ENCODE measurements at regions not wholly inside any gene's neighbourhood (a gene's known extent, or its start where the extent isn't known, plus 50 kb on each side); places are given as distances from the start of the nearest gene placed in this dataset.
A peak's percentile ranks its signal among the peaks of the same experiment; 100 is the strongest.

- Histone ChIP-seq H3K4me2 (ENCODE audit: low read length) (no peak overlapping the region), H4K12ac (ENCODE audit: low read depth, low read length) (no peak overlapping the region), H3K27me3 (ENCODE audit: insufficient read depth, low read length) (no peaks in the 10 kb centered on the region), H3K9ac (ENCODE audit: low read length) (no peak overlapping the region), H3K18ac (ENCODE audit: low read length) (no peak overlapping the region), H2AFZ (ENCODE audit: insufficient read depth, low read length, poor library complexity) (no peak overlapping the region), H3K27ac (ENCODE audit: low read depth, low read length) (no peak overlapping the region), H3K14ac (ENCODE audit: low read length) (no peak overlapping the region), H2AK5ac (ENCODE audit: low read length) (no peak overlapping the region), H3K4me1 (ENCODE audit: control insufficient read depth in 1 of 2, insufficient read depth in 2 of 2, low read length in 2 of 2) (no peaks in the 10 kb centered on the region), H3K36me3 (ENCODE audit: control insufficient read depth in 1 of 2, insufficient read depth in 2 of 2, low read length in 2 of 2) (no peaks in the 10 kb centered on the region), H2BK120ac (ENCODE audit: insufficient read depth, low read length, poor library complexity) (no peak overlapping the region), H4K91ac (ENCODE audit: low read depth, low read length) (no peak overlapping the region), H3K79me1 (ENCODE audit: low read length) (no peaks in the 10 kb centered on the region), H3K79me2 (ENCODE audit: control insufficient read depth, insufficient read depth, low read length, poor library complexity) (no peaks in the 10 kb centered on the region), H3K9me3 (ENCODE audit: insufficient read depth, low read depth, low read length) (no peaks in the 10 kb centered on the region), H2BK12ac (ENCODE audit: low read length) (no peak overlapping the region), H3K23ac (ENCODE audit: low read length) (no peak overlapping the region), H4K8ac (ENCODE audit: low read depth, low read length) (no peak overlapping the region), H3K4me3 (ENCODE audit: low read depth, low read length) (no peak overlapping the region), H3K4ac (ENCODE audit: low read depth, low read length) (no peak overlapping the region), H2BK5ac (ENCODE audit: low read depth, low read length, poor library complexity) (no peak overlapping the region)
- no CpG with 5 or more reads among the region's 4 CpGs for WGBS (ENCODE audit: extremely low coverage, insufficient coverage, insufficient read length)
- no peak for DNase-seq
Measured at GRCh38 chr12:77734214-77734883, 96.3 kb upstream of the NAV3 start.

GRCh38 chr12:77728018-77728417 is 102.7 kb upstream of the NAV3 start:
- Histone ChIP-seq H3K4me3 (ENCODE audit: low read depth, low read length) (no peak overlapping the region), H3K4me1 (ENCODE audit: control insufficient read depth in 1 of 2, insufficient read depth in 2 of 2, low read length in 2 of 2) (no peaks in the 10 kb centered on the region), H4K8ac (ENCODE audit: low read depth, low read length) (no peak overlapping the region), H3K9me3 (ENCODE audit: insufficient read depth, low read depth, low read length) (no peaks in the 10 kb centered on the region), H4K12ac (ENCODE audit: low read depth, low read length) (no peak overlapping the region), H2BK12ac (ENCODE audit: low read length) (no peak overlapping the region), H3K18ac (ENCODE audit: low read length) (no peak overlapping the region), H3K27me3 (ENCODE audit: insufficient read depth, low read length) (no peaks in the 10 kb centered on the region), H4K91ac (ENCODE audit: low read depth, low read length) (no peak overlapping the region), H3K4me2 (ENCODE audit: low read length) (no peak overlapping the region), H3K79me1 (ENCODE audit: low read length) (no peaks in the 10 kb centered on the region), H2AFZ (ENCODE audit: insufficient read depth, low read length, poor library complexity) (no peak overlapping the region), H2BK5ac (ENCODE audit: low read depth, low read length, poor library complexity) (no peak overlapping the region), H3K4ac (ENCODE audit: low read depth, low read length) (no peak overlapping the region), H3K14ac (ENCODE audit: low read length) (no peak overlapping the region), H3K79me2 (ENCODE audit: control insufficient read depth, insufficient read depth, low read length, poor library complexity) (no peaks in the 10 kb centered on the region), H3K27ac (ENCODE audit: low read depth, low read length) (no peak overlapping the region), H2AK5ac (ENCODE audit: low read length) (no peak overlapping the region), H3K36me3 (ENCODE audit: control insufficient read depth in 1 of 2, insufficient read depth in 2 of 2, low read length in 2 of 2) (no peaks in the 10 kb centered on the region), H3K23ac (ENCODE audit: low read length) (no peak overlapping the region), H2BK120ac (ENCODE audit: insufficient read depth, low read length, poor library complexity) (no peak overlapping the region), H3K9ac (ENCODE audit: low read length) (no peak overlapping the region)
- no peak for DNase-seq
- whole genome bisulfite sequencing (ENCODE audit: extremely low coverage, insufficient coverage, insufficient read length) = no CpG with 5 or more reads among the region's 2 CpGs

- H3K79me2 ChIP-seq (ENCODE audit: control insufficient read depth, insufficient read depth, low read length, poor library complexity) = no peaks in the 10 kb centered on the region
- no peak overlapping the region for H3K27ac ChIP-seq (ENCODE audit: low read depth, low read length)
- no peak overlapping the region for H3K4me3 ChIP-seq (ENCODE audit: low read depth, low read length)
- H3K9ac ChIP-seq (ENCODE audit: low read length) = no peak overlapping the region
- H3K9me3 ChIP-seq (ENCODE audit: insufficient read depth, low read depth, low read length) = no peaks in the 10 kb centered on the region
- H3K4me2 ChIP-seq (ENCODE audit: low read length) = no peak overlapping the region
- H3K4ac ChIP-seq (ENCODE audit: low read depth, low read length) = no peak overlapping the region
- no peak overlapping the region for H4K91ac ChIP-seq (ENCODE audit: low read depth, low read length)
- H3K23ac ChIP-seq (ENCODE audit: low read length) = no peak overlapping the region
- H3K4me1 ChIP-seq (ENCODE audit: control insufficient read depth in 1 of 2, insufficient read depth in 2 of 2, low read length in 2 of 2) = no peaks in the 10 kb centered on the region
- DNase-seq = no peak
- H3K14ac ChIP-seq (ENCODE audit: low read length) = no peak overlapping the region
- no peak overlapping the region for H4K8ac ChIP-seq (ENCODE audit: low read depth, low read length)
- no peaks in the 10 kb centered on the region for H3K36me3 ChIP-seq (ENCODE audit: control insufficient read depth in 1 of 2, insufficient read depth in 2 of 2, low read length in 2 of 2)
- H3K79me1 ChIP-seq (ENCODE audit: low read length) = no peaks in the 10 kb centered on the region
- H4K12ac ChIP-seq (ENCODE audit: low read depth, low read length) = no peak overlapping the region
- H2AFZ ChIP-seq (ENCODE audit: insufficient read depth, low read length, poor library complexity) = no peak overlapping the region
- H3K18ac ChIP-seq (ENCODE audit: low read length) = no peak overlapping the region
- H3K27me3 ChIP-seq (ENCODE audit: insufficient read depth, low read length) = no peaks in the 10 kb centered on the region
- no peak overlapping the region for H2BK12ac ChIP-seq (ENCODE audit: low read length)
- no peak overlapping the region for H2BK120ac ChIP-seq (ENCODE audit: insufficient read depth, low read length, poor library complexity)
- WGBS (ENCODE audit: extremely low coverage, insufficient coverage, insufficient read length) = no CpG with 5 or more reads among the region's 4 CpGs
- H2BK5ac ChIP-seq (ENCODE audit: low read depth, low read length, poor library complexity) = no peak overlapping the region
- no peak overlapping the region for H2AK5ac ChIP-seq (ENCODE audit: low read length)
Measured at GRCh38 chr12:77727442-77728001, 103.2 kb upstream of the NAV3 start.

GRCh38 chr12:77725611-77726010 is 105.1 kb upstream of the NAV3 start:
- peak overlapping the region; percentile 19 for H3K27ac ChIP-seq (ENCODE audit: low read depth, low read length)
- H2BK5ac ChIP-seq (ENCODE audit: low read depth, low read length, poor library complexity) = no peak overlapping the region
- no peaks in the 10 kb centered on the region for H3K36me3 ChIP-seq (ENCODE audit: control insufficient read depth in 1 of 2, insufficient read depth in 2 of 2, low read length in 2 of 2)
- H4K8ac ChIP-seq (ENCODE audit: low read depth, low read length) = no peak overlapping the region
- no peaks in the 10 kb centered on the region for H3K27me3 ChIP-seq (ENCODE audit: insufficient read depth, low read length)
- WGBS (ENCODE audit: extremely low coverage, insufficient coverage, insufficient read length) = no CpG with 5 or more reads among the region's 3 CpGs
- no peak overlapping the region for H2AK5ac ChIP-seq (ENCODE audit: low read length)
- no peak for DNase-seq
- H3K4me3 ChIP-seq (ENCODE audit: low read depth, low read length) = no peak overlapping the region
- no peak overlapping the region for H2BK120ac ChIP-seq (ENCODE audit: insufficient read depth, low read length, poor library complexity)
- H3K23ac ChIP-seq (ENCODE audit: low read length) = no peak overlapping the region
- no peak overlapping the region for H4K91ac ChIP-seq (ENCODE audit: low read depth, low read length)
- no peak overlapping the region for H2BK12ac ChIP-seq (ENCODE audit: low read length)
- no peaks in the 10 kb centered on the region for H3K79me2 ChIP-seq (ENCODE audit: control insufficient read depth, insufficient read depth, low read length, poor library complexity)
- H3K14ac ChIP-seq (ENCODE audit: low read length) = no peak overlapping the region
- no peak overlapping the region for H4K12ac ChIP-seq (ENCODE audit: low read depth, low read length)
- no peak overlapping the region for H2AFZ ChIP-seq (ENCODE audit: insufficient read depth, low read length, poor library complexity)
- no peak overlapping the region for H3K18ac ChIP-seq (ENCODE audit: low read length)
- no peaks in the 10 kb centered on the region for H3K4me1 ChIP-seq (ENCODE audit: control insufficient read depth in 1 of 2, insufficient read depth in 2 of 2, low read length in 2 of 2)
- no peaks in the 10 kb centered on the region for H3K9me3 ChIP-seq (ENCODE audit: insufficient read depth, low read depth, low read length)
- no peak overlapping the region for H3K9ac ChIP-seq (ENCODE audit: low read length)
- H3K4ac ChIP-seq (ENCODE audit: low read depth, low read length) = no peak overlapping the region
- H3K4me2 ChIP-seq (ENCODE audit: low read length) = no peak overlapping the region
- no peaks in the 10 kb centered on the region for H3K79me1 ChIP-seq (ENCODE audit: low read length)
